Amygdala (tissue), 56 donors: ENCODE measurements at regions not wholly inside any gene's neighbourhood (a gene's known extent, or its start where the extent isn't known, plus 50 kb on each side); places are given as distances from the start of the nearest gene placed in this dataset.
"Not testable (repeated sequence)": the region's sequence is repeated elsewhere in the genome, so short reads cannot be mapped to it uniquely, and the experiment has no call there.

Experiments used
- DNase-seq, 56 donors: peaks; one replicate each; lab custom pipeline; 2025; lab: John Stamatoyannopoulos, UW

- no peak for DNase-seq
Measured at GRCh38 chr7:130954918-130955564, 221.0 kb upstream of the KLF14 start.

GRCh38 chr7:130955565-130955919, 221.5 kb upstream of the KLF14 start:
- DNase-seq, result no peak

DNA sequence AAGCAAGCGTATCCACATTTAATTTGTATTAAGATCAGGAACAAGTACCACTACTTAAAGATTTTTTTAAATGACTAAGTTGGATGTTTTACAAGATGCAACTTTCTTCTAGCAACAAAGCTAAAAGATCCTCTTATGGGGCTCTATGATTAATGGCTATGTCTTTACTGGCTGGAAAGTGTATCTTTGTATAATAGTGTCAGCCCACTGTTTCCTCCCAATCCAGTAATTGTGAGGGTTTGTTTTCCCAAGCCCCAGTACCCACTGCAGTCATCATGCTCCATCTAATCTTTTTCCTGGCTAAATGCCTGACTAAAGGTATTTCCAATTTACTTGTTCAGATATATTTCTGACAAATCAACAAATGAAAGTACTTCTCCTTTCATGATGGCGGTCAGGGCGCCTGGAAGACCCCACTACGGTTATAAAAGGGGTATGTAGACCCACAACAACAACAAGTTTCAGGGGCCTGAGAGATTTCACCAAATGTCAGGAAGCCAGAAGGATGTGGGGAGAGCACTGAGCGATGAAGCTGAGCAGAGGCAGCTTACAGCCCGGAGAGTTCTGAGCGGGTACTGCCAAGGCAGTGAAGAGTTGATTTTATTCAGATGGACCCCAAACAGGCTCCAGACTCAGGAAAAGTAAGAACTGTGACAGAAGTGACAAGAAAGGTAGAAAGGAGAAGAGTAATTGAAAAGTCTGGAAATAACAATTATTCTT, 222.6 kb upstream of the KLF14 start:
- no peak for DNase-seq

DNA sequence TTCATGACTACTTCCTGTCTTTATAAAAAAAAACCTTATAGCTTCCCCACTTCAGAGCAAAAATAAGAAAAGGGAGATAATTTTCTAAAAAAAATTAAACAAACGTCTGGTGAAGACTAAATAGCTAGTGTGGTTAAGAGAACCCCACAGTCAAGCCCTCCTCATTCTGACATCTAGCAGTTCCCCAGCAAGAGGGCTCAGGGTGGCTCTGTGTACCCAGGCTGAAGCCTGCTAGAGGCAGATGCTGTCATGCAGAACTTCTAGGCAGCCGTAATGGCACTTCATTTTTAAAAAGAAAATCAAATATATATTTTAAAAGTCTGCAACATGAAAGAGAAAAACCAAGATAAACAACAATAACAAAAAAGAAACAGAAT, 223.1 kb upstream of the KLF14 start:
- DNase-seq, result no peak

GRCh38 chr7:130957722-130958435, 223.9 kb upstream of the KLF14 start:
- DNase-seq, result not testable (repeated sequence)

DNA sequence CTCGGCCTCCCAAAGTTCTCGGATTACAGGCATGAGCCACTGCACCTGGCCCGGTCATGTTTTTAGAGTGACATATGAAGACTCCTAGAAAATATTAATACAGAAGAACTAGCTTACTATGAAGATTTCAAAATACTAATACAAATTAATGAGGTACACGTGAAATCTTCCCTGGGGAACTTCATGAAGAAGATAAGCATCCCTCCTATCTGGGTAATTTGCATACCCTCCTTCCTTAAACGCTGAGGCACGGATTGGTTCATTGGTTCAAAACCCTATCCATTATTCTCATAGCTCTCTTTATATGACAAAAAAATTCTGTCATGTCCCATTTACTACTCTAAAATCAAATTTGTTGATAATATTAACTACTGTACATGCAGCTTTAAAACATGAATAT, 224.8 kb upstream of the KLF14 start:
- no peak for DNase-seq

DNA sequence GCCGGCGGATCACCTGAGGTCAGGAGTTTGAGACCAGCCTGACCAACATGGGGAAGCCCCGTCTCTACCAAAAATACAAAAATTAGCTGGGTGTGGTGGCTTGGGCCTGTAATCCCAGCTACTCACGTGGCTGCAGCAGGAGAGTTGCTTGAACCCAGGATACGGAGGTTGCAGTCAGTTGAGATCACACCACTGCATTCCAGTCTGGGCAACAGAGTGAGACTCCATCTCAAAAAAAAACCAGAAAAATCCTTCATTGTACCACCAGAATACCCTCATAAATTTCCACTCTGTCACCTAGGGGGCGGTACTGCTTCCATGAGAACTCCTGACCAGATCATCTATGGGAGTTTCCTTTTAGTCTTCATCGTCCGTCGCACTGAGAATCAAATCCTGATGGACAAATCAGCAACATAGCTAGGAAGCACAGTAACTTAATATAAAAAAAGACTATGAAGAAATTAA, 225.8 kb upstream of the KLF14 start:
- no peak for DNase-seq

DNA sequence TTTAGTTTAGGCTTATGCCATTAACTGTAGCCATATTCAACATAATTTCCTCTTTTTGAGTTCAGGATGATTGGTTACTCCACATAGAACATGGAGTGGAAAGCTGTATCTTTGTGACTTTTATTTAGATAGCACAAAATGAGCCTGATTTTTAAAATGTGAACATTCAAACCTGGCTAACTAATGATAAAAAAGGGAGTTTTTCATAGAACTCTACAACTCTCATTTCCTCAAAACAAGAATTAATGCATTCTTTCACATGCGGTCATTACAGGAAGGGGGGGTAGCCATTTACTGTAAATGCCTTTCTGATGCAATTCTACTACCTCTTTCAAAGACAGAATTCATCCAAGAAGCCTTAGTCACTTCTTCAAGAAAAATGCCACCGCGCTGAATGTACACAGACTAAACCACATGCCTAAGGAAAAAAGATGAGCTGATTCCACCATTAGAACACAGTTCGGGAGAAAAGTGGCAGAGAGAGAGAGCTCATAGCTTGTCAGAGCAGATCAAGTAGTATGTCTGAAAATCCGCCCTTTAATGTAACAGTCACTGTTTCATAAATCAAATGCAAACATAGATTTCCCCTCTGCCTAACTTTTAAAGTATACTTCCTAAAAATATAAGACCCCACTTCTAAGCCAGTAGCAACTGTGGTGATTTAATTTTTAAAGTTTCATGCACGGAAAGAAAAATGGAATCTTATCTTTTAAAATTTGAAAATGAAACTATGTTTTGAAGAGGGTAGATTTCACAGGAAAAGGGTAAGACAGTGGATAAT, 226.4 kb upstream of the KLF14 start:
- DNase-seq, result no peak

DNA sequence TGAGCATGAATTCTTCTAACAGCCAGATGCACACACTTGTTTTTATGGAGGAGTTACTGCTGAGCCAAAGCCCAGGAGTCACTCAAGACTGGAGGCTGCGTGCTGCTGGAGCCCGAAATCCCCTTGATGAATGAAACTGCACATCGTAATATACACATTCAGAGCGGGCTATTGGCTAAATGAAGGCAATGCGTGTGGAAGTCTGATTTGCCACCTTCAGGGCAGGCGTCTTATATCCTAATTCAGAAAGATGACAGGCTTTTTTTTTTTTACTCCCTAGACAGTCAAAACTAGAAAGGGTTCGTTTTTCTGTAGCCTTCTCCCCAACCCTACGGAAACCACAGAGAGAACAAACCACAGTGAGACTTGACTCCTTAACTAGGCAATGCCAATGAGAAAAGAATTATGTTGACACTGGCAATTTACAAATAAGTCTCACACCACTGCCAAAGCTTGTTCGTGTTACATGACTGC, 227.2 kb upstream of the KLF14 start:
- no peak for DNase-seq

GRCh38 chr7:130962109-130962508, 228.1 kb upstream of the KLF14 start:
- no peak for DNase-seq

DNA sequence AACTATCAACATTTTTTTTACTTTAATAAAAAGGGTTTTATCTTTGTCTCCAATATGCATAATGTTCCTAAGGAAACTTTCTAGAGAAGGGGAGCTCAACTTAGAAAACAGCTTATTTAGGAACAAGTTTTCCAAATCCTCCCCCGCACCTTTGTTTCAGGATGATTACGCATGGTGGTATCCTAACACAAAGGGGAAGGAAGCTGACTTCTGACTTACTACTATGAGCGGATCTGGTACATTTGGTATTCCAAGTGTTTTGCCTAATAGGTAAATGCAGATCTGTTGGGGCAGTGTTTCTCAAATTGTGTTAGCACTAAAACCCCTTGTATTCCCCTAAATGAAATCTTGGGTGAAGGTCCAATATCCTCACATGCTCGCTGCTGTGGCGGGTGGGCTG, 229.3 kb upstream of the KLF14 start:
- DNase-seq, result no peak

GRCh38 chr7:130965515-130965914, 231.5 kb upstream of the KLF14 start:
- no peak for DNase-seq

DNA sequence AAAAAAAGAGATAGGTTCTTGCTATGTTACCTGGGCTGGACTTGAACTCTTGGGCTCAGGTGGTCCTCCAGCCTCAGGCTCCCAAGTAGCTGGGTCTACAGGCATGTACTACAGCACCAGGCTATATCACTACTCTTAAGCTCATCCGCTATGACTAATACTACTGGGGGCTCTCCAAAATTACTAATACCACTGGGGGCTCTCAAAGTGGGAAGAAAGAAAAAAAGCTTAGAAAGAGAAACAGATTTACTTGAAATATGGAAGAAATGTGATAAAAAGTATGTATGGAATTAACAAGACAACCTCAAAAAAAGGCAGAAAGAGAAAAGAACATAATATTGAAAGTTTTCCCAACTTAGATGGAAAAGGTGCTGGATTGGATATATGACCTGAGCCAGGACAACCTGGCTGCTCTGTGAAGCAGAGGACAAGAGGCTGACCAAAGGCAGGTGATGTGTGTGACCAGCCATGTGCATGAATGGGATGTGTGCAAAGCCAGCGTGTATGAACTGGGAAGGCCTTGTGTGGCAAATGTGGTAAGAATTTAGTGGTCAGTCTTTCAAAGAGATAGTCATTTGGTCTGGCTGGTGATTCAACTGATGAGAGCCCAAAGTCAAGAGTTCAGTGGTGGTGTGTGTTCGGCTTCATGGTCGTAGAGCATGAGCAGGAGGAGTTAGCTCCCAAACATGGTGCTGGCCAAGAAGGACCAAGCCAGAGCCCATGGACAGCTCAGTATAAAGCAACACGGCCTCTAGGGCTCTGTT, 232.4 kb upstream of the KLF14 start:
- no peak for DNase-seq

DNA sequence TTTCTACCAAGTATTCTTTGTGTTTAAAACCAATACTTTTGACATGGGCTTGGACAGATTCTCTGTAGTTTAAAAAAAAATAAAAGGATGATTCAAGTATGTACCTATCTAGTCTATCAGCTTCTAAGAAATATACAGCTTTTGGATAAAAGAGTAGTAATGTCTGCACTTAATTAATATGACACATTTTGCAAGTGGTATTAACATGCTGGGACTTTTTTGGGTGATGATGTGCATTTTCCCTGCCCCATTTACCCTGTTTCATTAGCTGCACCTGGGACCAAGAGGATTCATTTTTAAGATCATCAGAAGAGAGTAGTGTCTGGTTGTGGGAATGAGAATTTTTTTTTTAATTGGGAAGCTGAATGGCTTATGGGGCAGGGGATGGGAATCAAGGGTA, 236.2 kb upstream of the KLF14 start:
- DNase-seq, result no peak

DNA sequence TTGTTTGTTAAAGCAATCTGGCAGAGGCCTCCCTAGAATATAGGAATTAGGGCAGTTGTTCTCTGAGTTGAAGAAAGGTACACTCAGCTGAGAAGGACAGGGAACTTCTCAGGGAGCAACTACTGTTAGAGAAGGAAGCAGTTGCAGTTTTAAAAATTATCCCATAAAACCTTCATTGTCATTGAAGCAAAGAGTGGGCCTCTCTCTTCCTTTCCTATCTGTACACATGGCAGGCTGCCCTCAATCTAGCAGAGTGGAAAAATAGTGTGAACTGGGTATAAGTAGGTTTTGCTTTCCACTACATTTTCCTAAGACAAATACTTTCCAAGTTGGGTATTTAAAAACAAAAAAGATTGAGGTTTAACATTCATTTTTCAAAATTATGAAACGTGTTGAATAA, 236.7 kb upstream of the KLF14 start:
- DNase-seq, result no peak

DNA sequence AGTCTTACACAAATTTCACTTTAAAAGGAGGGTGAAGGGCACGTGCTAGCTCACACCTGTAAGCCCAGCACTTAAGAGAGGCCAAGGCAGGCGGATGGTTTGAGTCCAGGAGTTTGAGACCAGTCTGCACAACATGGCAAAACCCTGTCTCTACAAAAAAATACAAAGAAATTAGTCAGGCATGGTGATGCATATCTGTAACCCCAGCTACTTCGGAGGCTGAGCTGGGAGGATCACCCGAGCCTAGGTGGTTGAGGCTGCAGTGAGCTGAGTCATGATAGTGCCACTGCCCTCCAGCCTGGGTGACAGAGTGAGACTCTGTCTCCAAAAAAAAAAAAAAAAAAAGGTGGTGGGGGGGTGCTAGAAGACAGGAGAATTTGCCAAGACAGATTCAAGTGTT, 237.3 kb upstream of the KLF14 start:
- no peak for DNase-seq

GRCh38 chr7:130972201-130972600, 238.2 kb upstream of the KLF14 start:
- no peak for DNase-seq

DNA sequence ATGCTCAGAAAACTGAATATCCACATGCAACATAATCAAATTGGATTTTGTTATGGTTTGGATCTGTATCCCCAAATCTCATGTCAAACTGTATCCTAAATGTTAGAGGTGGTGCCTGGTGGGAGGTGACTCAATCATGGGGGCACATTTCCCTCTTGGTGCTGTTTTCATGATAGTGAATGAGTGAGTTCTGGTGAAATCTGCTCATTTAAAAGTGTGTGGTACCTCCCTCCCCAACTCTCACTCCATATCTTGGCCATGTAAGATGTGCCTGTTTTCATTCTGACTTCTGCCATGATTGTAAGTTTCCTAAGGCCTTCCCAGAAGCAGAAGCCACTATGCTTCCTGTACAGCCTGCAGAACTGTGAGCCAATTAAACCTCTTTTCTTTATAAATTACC, 239.6 kb upstream of the KLF14 start:
- no peak for DNase-seq

DNA sequence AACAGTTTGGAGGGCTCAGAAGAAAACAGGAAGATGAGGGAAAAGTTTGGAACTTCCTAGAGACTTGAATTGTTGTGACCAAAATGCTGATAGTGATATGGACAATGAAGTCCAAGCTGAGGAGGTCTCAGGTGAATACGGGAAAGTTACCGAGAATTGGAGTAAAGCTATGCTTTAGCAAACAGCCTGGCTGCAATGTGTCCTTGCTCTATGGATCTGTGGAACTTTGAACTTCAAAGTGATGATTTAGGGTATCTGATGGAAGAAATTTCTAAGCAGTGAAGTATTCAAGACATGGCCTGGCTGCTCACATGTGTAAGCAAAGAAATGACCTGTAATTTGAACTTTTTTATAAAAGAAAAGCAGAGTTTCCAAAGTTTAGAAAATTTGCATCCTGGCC, 240.2 kb upstream of the KLF14 start:
- no peak for DNase-seq

- DNase-seq, result no peak
Measured at GRCh38 chr7:130974794-130975193, 240.8 kb upstream of the KLF14 start.
